DMS114 treated with DMSO at 0.1 percent for 48 hours (cell line): ENCODE measurements at regions not wholly inside any gene's neighbourhood (a gene's known extent, or its start where the extent isn't known, plus 50 kb on each side); places are given as distances from the start of the nearest gene placed in this dataset.
"Not testable (repeated sequence)": the region's sequence is repeated elsewhere in the genome, so short reads cannot be mapped to it uniquely, and the experiment has no call there.

ENCODE experiments used
- DNase-seq: peaks from one replicate; lab custom pipeline; 2025; ENCODE audit not compliant: unreplicated experiment; lab: John Stamatoyannopoulos, UW

DNA sequence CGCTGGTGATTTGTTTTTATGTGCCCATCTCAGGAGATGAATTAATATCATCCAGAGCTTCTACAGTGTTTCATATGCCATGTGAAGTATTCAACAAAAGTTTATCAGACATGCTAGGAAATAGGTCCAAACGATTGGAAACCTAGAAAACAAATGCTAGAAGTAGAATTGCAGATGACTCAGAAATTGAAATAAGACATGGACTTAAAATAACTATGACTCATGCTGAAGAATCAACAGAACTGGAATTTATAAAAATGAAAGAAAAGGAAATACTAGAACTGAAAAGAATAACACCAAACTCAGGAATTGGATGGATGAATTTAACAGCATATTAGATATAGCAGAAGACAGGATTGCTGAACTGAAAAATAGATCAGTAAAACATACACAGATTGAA lies 172.7 kb upstream of the GIMD1 start:
- no peak for DNase-seq

DNA sequence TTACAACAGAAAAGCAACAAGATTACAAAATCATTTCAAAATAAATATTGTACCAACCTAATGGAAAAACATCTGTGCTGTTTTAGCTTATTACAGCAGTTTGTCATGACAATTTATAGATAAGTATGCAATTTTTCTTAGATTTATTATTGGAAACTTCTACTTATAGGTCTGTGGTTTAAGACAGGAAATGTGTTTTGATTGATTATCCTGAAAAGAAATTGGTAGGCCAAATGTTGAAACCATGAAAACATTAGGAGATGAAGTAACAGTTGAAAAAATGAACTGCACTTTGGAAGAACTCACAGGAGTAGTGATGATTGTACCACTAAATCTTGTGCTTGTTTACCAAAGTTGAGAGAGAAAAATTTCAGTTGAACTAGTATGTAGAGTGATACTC lies 162.2 kb upstream of the GIMD1 start:
- DNase-seq, result no peak

DNA sequence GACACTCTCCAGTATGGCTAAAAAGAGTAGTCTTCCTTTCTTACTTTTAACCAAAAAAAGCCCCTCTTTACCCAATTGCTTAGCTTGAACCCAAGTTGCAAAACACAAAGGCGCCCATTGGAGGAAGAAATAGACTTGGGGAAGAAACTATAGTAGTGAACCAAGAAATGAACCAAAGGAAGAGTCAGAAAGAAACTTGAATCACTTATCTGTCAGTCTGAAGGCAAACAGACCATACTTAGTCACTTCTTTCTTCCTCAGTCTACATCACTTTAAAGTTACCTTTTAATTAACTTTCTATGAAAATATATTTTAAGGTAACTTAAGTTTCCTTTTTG lies 161.4 kb upstream of the GIMD1 start:
- DNase-seq, result no peak

DNA sequence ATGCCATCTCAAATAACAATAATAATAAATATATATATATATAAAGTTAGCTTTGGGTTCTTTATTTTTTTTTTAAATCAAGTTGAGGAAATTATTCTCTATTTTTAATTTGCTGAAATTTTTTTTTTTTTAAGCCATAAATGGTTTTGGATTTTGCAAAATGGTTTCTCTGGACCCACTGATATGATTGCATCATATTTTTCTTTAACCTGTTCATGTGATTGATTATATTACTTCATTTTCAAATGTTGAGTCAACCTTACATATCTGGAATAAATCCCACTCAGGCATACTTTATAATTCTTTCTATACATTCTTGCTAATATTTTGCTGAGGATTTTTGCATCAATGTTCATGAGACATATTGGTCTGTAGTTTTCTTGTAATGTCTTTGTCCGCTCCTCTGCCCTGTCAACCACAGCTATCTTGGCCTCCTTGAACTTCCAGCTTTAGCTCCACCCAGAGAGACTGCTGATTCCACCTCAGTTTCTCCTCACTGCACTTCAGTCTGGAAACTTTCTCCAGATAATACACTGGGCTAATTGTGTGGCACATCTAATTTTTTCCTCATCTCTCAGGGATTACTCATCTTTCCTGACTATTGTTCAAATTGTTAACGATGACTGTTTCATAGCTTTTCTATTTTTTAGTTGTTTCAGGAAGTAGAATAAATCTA lies 160.9 kb upstream of the GIMD1 start:
- DNase-seq, result no peak

DNA sequence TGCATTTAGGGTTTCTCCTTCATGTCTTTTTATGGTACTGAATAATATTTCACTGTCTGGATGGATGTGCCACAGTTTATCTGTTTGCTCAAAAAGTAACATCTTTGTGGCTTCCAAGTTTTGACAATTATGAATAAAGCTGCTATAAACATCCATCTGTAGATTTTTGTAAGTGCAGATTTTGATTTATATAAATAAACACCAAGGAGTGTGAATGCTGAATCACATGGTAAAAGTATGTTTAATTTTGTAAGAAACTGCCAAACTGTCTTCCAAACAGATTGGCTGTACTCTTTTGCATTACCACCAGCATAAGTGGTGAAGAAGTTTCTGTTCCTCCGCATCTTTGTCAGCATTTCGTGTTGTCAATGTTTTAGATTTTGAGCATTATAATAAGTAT lies 158.7 kb upstream of the GIMD1 start:
- DNase-seq, result no peak

DNA sequence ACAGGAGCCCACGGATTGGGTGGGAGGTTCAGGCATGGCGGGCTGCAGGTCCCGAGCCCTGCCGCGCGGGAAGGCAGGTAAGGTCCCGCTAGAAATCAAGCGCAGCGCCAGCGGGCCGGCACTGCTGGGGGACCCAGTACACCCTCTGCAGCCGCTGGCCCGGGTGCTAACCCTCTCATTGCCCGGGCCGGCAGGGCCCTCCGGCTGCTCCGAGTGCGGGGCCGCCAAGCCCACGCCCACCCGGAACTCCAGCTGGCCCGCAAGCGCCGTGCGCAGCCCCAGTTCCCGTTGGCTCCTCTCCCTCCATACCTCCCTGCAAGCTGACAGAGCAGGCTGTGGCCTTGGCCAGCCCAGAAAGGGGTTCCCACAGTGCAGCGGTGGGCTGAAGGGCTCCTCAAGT lies 156.8 kb upstream of the GIMD1 start:
- DNase-seq, result not testable (repeated sequence)

DNA sequence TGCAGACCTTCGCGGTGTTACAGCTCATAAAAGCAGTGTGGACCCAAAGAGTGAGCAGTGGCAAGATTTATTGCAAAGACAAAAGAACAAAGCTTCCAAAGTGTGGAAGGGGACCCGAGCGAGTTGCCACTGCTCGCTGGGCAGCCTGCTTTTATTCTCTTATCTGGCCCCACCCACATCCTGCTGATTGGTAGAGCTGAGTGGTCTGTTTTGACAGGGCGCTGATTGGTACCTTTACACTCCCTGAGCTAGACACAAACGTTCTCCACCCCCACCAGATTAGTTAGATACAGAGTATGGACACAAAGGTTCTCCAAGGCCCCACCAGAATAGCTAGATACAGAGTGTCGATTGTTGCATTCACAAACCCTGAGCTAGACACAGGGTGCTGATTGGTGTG lies 156.2 kb upstream of the GIMD1 start:
- DNase-seq, result not testable (repeated sequence)

DNA sequence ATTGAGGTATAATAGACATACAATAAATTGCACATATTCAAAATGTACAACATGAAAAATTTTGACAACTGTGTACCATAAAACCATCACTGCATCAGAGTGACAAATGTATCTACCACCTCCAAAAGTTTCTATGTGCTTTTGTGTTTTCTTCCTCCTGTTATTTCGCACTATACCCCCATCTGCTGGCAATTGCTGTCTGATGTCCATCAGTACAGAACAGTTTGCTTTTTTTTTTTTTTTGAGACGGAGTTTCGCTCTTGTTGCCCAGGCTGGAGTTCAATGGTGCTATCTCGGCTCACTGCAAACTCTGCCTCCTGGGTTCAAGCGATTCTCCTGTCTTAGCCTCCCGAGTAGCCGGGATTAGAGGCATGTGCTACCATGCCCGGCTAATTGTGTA lies 154.3 kb upstream of the GIMD1 start:
- DNase-seq, result peak; percentile 7

DNA sequence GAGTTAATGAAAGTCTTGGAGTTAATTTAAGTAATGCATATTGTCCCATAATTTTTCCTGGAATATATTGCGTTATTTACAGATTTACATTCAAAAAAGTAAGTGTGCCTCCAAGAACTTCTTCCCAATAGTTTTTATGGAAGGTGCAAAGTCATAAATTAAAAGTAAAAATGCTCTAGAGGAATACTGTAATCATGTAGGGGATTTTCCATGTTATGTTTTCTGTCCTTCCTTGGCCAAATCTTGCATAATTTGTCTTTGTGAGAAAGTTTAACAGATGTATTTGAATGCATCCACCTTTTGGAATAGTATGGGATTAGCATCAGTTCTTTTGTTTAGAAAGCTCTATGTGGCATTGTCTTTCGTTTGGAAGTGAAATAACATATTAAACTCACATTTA lies 144.1 kb upstream of the GIMD1 start:
- no peak for DNase-seq

DNA sequence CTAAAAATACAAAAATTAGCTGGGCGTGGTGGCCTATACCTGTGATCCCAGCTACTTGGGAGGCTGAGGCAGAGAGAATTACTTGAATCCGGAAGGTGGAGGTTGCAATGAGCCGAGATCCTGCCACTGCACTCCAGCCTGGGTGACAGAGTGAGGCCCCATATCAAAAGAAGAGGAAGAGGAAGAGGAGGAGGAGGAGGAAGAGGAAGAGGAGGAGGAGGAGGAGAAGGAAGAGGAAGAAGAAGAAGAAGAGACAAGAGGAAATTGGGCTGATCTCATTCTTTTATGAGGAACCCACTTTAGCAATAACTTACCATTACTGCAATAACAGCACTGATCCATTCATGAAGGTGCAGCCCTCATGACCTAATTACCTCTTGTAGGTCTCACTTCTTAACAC lies 138.9 kb upstream of the GIMD1 start:
- no peak for DNase-seq

DNA sequence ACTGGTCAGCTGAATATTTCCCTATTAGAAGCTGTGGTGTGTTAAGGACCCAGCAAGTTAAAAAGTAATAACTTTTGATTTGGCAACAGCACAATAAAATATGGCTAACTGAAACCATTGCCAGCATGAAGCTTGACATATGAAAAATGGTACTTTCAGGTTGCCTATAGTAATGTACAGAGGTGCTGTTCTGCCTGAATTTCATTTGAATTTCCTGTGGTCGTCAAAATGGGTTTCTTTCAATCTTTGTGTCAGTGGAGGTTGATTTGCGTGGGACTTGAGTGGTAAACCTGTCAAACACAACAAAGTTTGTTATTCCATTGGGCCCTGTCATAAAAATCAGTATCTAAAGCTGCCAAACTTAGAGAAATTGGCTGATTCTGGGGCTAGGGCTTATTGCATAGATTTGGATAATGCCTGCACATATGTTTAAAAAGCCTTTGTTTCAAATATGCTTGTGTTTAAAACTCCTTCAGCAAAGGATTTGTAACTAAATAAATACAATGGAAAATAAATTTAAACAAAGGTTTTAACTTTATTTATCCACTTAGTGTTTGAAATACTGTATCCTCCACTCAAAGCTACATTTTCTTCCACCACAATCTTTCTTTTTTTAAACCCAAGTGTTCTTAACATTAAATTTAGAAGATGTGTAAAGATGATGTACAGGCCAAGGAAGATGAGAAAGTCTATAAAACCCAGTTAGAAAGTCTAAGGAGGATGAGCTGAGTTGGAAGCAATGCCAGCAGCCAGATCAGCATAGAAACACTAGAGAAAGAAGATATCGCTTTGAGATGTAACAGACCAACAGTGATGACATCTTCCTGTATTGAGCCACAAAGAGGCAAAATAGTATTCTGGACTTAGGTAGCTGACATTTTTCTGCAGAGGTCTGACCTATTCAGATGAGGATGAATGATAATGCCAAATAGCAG lies 134.8 kb upstream of the GIMD1 start:
- no peak for DNase-seq

DNA sequence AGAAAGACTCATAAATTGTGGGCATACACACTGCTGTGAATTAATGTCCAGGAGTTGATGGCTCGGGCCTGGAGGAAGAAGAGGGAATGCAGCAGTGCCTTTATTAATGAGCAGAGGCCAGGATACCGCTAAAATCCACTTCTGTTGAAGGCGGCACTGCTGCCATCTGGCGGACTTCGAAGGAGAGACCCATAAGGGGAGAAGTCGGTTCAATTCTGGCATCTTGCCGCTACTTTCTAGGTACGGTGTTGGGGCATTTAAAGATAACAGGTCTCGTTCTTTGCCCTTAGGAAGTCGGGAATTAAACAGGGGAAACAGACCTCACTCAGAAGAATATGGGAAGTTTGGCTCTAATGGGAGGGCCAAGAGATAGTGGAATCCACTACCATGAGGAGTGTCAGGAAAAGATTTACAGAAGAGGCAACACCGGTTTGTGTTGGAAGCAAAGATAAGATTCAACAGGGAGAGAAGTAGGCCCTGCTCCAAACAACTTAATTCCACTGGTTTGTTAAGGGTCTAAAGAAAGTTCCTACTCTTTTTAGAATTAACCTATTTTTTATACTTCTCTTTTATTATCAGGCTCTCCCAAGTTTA lies 133.6 kb upstream of the GIMD1 start:
- DNase-seq, result peak; percentile 21

DNA sequence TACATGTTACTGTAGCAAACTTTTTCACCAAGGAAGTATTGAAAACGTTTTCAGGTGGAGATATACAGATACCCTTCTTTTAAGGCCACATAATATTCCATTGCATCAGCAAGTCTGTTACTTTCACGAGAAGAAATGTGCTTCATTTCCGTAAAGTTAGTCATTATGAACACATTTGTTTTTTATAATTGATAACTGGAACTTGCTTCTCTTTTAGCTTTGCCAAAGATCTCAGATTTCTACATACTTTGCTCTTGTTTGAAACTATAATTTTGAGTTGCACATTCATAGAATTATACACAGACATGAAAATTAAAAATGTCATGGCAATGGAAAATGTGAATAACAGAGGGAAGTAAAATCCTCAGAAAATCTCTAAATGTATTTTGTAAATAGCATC lies 128.7 kb upstream of the GIMD1 start:
- no peak for DNase-seq

DNA sequence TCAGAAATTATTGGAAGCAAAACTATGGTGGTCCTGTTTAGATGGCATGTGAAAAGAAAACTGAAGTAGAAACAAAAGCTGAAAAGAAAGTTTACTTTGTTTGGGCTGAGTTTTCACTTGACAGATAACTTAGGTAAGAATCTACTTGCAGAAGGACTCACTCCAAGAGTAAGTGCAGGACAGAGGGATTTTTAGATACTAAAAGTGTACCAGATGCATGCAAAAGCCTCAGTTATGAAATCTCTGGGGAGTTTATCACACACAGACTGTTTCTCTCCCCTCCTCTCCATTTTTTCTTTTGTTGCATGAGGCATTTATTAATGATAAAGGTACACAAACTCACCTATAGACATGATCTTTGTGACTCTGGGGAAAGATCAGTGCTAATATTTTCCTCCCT lies 127.5 kb upstream of the GIMD1 start:
- no peak for DNase-seq

DNA sequence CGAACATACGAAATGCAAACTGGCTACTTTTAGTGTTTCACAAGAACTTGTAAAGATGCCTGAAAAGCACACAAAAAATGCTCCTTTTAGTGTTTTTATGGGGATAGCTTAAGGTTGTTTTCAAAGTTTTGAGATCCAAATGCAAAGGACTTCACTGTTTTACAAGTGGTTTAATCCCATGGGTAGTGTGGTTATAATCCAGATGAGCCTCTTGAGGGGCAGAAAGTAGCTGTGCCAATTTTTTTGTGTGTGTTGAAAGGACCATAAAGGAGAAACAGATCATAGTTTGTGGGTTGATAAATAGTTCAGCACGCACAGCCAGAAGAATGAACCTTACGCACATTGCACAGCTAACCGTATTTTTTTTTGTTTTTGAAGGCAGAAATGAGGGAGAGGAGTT lies 126.9 kb upstream of the GIMD1 start:
- DNase-seq, result no peak

DNA sequence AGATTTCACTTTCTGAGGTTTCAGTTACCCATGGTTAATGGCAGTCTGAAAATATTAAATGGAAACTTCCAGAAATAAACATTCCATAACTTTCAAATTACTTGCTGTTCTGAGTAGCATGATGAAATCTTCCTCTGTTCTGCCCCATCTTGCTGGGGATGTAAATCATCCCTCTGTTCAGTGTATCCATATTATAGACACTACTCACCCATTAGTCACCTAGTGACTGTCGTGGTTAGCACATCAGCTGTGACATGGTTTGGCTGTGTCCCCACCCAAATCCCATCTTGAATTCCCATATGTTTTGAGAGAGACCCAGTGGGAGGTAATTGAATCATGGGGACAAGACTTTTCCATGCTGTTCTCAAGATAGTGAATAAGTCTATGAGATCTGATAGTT lies 125.5 kb upstream of the GIMD1 start:
- DNase-seq, result no peak

DNA sequence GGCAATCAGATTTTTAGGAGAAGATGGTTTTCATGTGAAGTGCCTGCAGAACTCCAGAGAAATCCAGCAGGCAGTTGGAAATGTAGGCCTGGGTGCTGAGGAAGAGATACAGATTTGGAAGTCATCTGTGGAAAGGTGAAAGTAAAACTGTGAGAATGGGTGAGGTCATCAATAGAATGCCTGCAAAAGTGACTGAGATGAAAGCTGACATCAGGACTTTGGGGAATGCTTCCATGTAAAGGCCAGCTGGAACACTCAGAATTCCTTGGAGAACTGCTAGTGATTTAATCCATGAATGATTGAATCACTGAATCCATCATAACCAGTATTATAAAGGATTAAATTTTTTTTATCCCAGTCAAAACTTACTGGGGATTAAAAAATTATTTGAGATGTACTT lies 124.5 kb upstream of the GIMD1 start:
- no peak for DNase-seq

DNA sequence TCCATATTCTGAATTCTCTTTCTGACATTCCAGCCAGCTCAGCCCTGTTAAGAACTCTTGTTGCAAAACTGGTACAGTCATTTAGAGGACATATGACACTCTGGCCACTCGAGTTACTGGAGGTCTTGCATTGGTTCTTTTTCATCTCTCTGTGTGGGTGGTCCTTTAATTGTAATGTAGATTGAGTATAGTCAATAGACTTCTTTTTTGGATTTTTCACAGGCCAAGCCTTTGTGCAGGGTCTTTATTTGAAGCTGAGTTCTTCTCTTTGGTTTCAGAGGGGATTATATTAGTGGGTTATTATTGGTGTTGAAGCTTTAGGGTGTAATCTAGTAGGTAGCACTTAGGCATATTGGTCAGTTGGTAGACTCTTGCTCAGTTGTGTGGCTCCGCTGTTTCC lies 118.0 kb upstream of the GIMD1 start:
- DNase-seq, result no peak

DNA sequence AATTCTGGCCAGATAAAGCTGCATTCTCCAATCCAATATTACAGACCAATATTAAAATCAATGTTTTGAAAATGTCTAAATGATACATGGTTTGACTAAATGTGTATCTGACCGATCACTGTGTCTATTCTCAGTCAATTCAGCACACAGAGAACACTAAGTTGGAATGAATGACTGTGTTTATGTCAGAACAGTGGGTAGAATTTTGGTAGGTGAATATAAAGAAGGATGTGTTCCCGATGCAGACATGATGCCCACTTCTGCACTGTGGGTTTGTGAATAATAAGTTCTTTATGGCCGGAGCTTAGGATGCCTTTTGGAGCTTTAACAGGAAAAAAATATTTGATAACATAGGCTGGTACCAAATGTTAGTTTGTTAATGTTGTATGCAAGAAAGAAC lies 113.2 kb upstream of the GIMD1 start:
- no peak for DNase-seq

DNA sequence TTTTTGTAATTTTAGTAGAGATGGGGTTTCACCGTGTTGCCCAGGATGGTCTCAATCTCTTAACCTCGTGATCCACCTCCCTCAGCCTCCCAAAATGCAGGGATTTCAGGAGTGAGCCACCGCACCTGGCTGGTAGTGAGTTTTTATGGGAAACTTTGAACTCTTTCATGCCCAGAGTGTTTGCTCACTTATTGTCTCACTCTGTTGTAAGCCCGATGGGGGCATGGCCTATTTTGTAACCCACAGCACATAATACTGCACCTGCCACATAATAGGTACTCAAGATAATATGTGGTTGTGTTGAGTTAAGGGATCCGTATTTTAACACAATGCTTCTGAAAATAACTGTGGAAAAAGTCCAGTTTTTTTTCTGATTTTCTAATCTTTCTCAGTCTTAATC lies 109.6 kb upstream of the GIMD1 start:
- no peak for DNase-seq

DNA sequence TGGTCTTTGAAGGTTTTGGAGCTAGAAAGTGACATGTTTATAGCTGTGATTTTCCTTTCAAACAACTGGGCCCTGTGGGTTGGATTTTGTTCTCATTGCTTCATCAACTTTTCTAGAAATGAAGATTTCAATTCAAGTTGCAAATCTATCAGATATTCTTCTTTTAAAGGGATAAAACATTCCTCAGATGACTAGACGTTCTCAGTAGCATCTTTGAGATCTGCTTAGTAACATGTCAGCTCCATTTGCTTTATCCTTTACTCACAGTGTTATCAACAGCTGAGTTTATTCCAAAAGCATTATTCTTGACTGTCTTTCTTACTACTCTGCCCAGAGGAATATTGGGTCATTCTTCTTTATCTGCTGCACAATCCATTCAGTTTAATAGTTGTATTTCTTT lies 108.2 kb upstream of the GIMD1 start:
- DNase-seq, result no peak

DNA sequence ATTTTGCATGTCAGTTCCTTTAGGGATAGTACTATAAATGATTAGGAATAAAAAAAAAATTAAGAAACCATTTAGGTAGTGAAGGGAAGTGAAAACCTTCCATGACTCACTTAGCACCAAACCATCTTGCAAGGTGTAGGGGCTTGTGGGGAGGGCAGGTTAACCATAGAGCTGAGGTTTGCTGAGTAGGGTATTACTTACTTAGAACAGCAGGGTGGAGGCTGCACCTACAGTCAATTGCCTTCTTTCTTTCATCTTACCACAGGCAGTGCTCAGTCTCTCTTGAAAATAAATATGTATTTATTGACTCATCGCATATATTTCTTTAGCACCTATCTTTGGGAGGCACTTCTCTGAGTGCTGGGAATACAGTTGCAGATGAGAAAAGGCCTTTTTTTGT lies 104.9 kb upstream of the GIMD1 start:
- DNase-seq, result no peak
